HUES64 (cell line): ENCODE measurements at regions not wholly inside any gene's neighbourhood (a gene's known extent, or its start where the extent isn't known, plus 50 kb on each side); places are given as distances from the start of the nearest gene placed in this dataset.
"Not testable (repeated sequence)": the region's sequence is repeated elsewhere in the genome, so short reads cannot be mapped to it uniquely, and the experiment has no call there.

ENCODE experiments used
- H3K27ac ChIP-seq: 2 replicates; pipeline ENCODE4 v1.7.0; 2013; ENCODE audit warnings: low read depth, low read length, inconsistent platforms
- H3K27me3 ChIP-seq: 2 replicates; pipeline ENCODE4 v1.6.1; 2013; ENCODE audit warnings: mild to moderate bottlenecking, low read length; ENCODE audit not compliant: insufficient read depth
- H3K36me3 ChIP-seq: 2 replicates; pipeline ENCODE4 v1.6.1; 2013; ENCODE audit warnings: mild to moderate bottlenecking, low read length; ENCODE audit not compliant: insufficient read depth
- H3K4me1 ChIP-seq: 2 replicates; pipeline ENCODE4 v1.6.1; 2013; ENCODE audit warnings: mild to moderate bottlenecking, low read length, moderate library complexity; ENCODE audit not compliant: insufficient read depth
- H3K4me3 ChIP-seq: 2 replicates; pipeline ENCODE4 v1.5.1; 2013; ENCODE audit warnings: mild to moderate bottlenecking, low read length, moderate library complexity
- H3K9ac ChIP-seq: 2 replicates; pipeline ENCODE4 v1.6.1; 2013; ENCODE audit warnings: mild to moderate bottlenecking, low read depth, low read length
- H3K9me3 ChIP-seq: 2 replicates; pipeline ENCODE4 v1.6.1; 2013; ENCODE audit warnings: low read depth, low read length; ENCODE audit not compliant: insufficient read depth
- WGBS: fragments of 150-250, 120-280 bp; methylation state at CpG from one replicate; pipeline ENCODE4 v1.1.7; 2013; ENCODE audit warnings: missing lambda C conversion rate; 5-methylcytosine and 5-hydroxymethylcytosine counted together

- H3K27ac ChIP-seq, H3K9ac ChIP-seq, H3K36me3 ChIP-seq, H3K27me3 ChIP-seq, H3K9me3 ChIP-seq, H3K4me1 ChIP-seq, H3K4me3 ChIP-seq: not testable (repeated sequence)
- WGBS: no CpG with 5 or more reads among the region's 31 CpGs
Measured at GRCh38 chr4:131749224-131749623, 1399.9 kb upstream of the PCDH10 start.

- H3K4me3 ChIP-seq, H3K27ac ChIP-seq, H3K9ac ChIP-seq, H3K9me3 ChIP-seq, H3K4me1 ChIP-seq, H3K36me3 ChIP-seq, H3K27me3 ChIP-seq: not testable (repeated sequence)
- WGBS: 87% methylated on average over 21 of the region's 25 CpGs
Measured at GRCh38 chr4:131750006-131750405, 1399.1 kb upstream of the PCDH10 start.

GRCh38 chr4:131750469-131750868 lies 1398.6 kb upstream of the PCDH10 start:
- H3K27ac ChIP-seq, H3K27me3 ChIP-seq, H3K36me3 ChIP-seq, H3K9me3 ChIP-seq, H3K9ac ChIP-seq, H3K4me3 ChIP-seq, H3K4me1 ChIP-seq: not testable (repeated sequence)
- WGBS: 95% methylated on average over 20 of the region's 31 CpGs

DNA sequence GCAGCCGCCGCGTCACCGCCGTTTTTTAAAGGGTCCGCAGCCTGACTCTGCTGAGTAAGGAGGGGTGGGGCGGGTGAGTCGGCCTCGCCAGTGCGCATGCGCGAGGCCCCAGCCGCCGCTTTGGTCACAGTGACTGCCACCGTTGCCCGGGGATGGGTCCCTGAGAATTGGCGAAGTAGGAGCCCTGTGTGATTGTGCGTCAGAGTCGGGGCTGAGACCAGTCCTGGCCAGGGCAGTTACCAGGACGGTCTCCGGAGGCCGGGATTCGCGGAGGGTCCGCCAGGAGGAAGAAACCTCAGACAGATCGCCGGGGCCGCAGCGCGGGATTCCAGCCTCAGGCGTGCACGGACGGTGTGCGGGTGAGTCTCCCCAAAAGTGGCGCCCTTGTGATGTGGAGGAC lies 1386.9 kb upstream of the PCDH10 start:
- not testable (repeated sequence) for H3K36me3 ChIP-seq, H3K9ac ChIP-seq, H3K4me3 ChIP-seq, H3K27ac ChIP-seq, H3K9me3 ChIP-seq, H3K27me3 ChIP-seq, H3K4me1 ChIP-seq
- no CpG with 5 or more reads among the region's 35 CpGs for WGBS

GRCh38 chr4:131764730-131765129 lies 1384.4 kb upstream of the PCDH10 start:
- WGBS: 97% methylated on average over 28 of the region's 28 CpGs
- H3K4me1 ChIP-seq: no peaks in the 10 kb centered on the region

DNA sequence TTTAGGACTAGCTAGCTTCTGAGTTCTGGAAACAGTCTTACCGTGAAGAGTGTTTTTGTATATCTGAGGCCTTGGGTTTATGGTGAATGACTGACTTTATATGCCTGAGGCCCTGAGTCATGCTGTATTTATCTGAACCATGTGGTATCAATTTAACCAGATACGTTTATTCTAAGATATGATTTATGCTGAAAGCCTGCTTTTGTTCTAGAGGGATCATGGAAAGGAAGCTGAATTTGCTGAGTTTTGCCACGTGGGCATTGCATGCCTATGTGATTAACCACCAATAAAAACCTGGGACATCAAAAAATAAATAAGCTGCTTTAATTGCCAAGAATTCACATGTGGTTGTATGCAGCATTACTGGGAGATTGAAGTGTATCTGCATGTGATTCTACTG lies 1374.7 kb upstream of the PCDH10 start:
- not testable (repeated sequence) for H3K4me3 ChIP-seq, H3K9me3 ChIP-seq, H3K27ac ChIP-seq, H3K4me1 ChIP-seq, H3K9ac ChIP-seq, H3K36me3 ChIP-seq, H3K27me3 ChIP-seq
- WGBS: 83% methylated on average over 2 of the region's 3 CpGs

More at GRCh38 chr4:131764730-131765129, 1384.4 kb upstream of the PCDH10 start:
- H3K36me3 ChIP-seq: no peaks in the 10 kb centered on the region
- no peak overlapping the region for H3K27ac ChIP-seq
- H3K9ac ChIP-seq: no peak overlapping the region
- no peak overlapping the region for H3K4me3 ChIP-seq
- H3K27me3 ChIP-seq: no peaks in the 10 kb centered on the region
- H3K9me3 ChIP-seq: peaks cover 3% of the 10 kb centered on the region; the same call in 1 of the 2 replicates

DNA sequence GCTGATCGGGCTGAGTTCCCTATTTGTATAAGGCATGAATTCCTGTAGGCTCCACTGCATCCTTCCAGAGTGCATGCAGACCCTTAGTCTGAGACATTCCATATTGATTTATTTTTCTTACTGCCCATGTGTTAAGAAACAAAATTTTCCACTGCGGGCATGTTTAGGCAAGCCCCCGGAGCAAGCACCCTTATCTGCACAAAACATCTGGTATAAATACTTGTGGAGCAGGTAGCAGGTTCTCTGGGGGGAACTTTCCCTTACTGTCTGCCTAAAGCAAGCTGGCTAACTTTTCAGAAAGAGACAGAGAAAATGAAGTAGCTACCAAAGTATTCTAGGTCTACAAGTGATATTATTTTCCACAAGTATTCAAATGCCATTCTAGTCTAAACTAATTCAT lies 1338.5 kb upstream of the PCDH10 start:
- not testable (repeated sequence) for H3K4me3 ChIP-seq, H3K4me1 ChIP-seq, H3K9me3 ChIP-seq, H3K27ac ChIP-seq, H3K27me3 ChIP-seq, H3K36me3 ChIP-seq, H3K9ac ChIP-seq
- WGBS: 87% methylated on average over 1 of the region's 3 CpGs
